Stimulated activated naive CD4-positive, alpha-beta T cell treated with Interleukin-2 at 50 U/mL for 16 hours (primary cell): ENCODE measurements at regions not wholly inside any gene's neighbourhood (a gene's known extent, or its start where the extent isn't known, plus 50 kb on each side); places are given as distances from the start of the nearest gene placed in this dataset.
A peak's percentile ranks its signal among the peaks of the same experiment; 100 is the strongest.
"Not testable (repeated sequence)": the region's sequence is repeated elsewhere in the genome, so short reads cannot be mapped to it uniquely, and the experiment has no call there.

Source experiments
- DNase-seq: peaks from one replicate; lab custom pipeline; 2025; lab: John Stamatoyannopoulos, UW

GRCh38 chr2:42999391-42999841 is 207.0 kb upstream of the HAAO start:
- DNase-seq, result no peak

- no peak for DNase-seq
These were observed 206.3 kb upstream of the HAAO start for GRCh38 chr2:42998721-42999120.

GRCh38 chr2:42996528-42996927 is 204.1 kb upstream of the HAAO start:
- no peak for DNase-seq

- no peak for DNase-seq
These were observed 203.5 kb upstream of the HAAO start for GRCh38 chr2:42995752-42996422.

DNA sequence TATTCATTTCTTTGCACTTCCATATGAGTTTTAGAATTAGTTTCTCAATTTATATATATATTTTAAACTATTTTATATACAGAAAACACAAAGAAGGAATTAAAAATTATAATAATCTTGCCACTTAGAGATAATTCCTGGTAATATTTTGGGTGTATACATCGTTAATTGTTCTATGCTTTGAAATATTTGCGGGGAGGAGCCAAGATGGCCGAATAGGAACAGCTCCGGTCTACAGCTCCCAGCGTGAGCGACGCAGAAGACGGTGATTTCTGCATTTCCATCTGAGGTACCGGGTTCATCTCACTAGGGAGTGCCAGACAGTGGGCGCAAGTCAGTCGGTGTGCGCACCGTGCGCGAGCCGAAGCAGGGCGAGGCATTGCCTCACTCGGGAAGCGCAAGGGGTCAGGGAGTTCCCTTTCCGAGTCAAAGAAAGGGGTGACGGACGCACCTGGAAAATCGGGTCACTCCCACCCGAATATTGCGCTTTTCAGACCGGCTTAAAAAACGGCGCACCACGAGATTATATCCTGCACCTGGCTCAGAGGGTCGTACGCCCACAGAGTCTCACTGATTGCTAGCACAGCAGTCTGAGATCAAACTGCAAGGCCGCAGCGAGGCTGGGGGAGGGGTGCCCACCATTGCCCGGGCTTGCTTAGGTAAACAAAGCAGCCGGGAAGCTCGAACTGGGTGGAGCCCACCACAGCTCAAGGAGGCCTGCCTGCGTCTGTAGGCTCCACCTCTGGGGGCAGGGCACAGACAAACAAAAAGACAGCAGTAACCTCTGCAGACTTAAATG is 197.1 kb upstream of the HAAO start:
- not testable (repeated sequence) for DNase-seq

GRCh38 chr2:42988055-42988454 is 195.7 kb upstream of the HAAO start:
- not testable (repeated sequence) for DNase-seq

GRCh38 chr2:42987112-42987922 is 194.9 kb upstream of the HAAO start:
- no peak for DNase-seq

DNA sequence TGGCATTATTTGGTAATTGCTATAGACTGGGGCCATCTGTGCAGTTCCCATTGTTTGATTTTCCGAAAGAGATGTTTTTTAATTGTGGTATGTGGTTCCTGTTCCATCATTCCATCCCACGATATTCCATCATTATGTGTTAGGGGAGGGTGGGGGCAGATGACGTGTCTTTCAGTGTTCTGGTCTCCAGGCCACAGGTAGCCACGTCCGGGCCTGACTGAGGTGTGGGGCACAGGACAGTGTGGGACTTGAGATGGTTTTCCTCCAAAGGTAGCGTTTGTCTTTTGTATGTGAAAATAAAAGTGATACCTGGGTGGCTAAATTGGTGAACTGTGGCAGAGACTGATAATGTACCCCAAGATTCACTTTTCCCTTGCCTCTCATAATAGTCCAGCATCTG is 192.2 kb upstream of the HAAO start:
- DNase-seq, result no peak

- no peak for DNase-seq
These were observed 191.7 kb upstream of the HAAO start for GRCh38 chr2:42984081-42984480.

GRCh38 chr2:42980764-42981416 is 188.5 kb upstream of the HAAO start:
- DNase-seq, result no peak

GRCh38 chr2:42979870-42980763 is 187.7 kb upstream of the HAAO start:
- no peak for DNase-seq

GRCh38 chr2:42979416-42979869 is 187.1 kb upstream of the HAAO start:
- DNase-seq, result no peak

DNA sequence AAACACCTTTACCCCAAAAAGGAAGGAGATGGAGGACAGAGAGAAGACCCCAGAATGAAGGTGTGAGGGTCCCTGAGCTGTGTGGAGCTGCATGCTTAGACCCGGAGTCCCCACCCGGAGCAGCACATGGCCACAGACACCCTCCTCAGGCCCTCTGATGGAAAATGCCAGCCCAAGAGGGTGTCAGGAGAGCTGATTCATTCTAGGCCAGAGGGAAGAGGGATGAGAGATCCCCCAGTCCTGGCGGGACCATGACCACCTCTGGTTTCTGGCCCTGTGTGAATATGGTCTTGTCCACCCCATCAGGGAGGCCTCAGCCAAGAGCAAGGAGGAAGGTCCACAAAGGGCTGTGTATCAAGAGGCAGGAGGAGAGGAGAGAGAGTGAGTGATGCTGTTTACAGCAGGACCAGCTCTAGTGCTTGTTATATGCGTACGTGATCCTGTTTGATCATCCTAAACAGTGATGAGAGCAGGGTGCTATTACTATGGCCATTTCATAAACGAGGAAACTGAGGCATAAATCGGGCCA is 186.6 kb upstream of the HAAO start:
- DNase-seq, result no peak

GRCh38 chr2:42978175-42978886 is 185.9 kb upstream of the HAAO start:
- no peak for DNase-seq

DNA sequence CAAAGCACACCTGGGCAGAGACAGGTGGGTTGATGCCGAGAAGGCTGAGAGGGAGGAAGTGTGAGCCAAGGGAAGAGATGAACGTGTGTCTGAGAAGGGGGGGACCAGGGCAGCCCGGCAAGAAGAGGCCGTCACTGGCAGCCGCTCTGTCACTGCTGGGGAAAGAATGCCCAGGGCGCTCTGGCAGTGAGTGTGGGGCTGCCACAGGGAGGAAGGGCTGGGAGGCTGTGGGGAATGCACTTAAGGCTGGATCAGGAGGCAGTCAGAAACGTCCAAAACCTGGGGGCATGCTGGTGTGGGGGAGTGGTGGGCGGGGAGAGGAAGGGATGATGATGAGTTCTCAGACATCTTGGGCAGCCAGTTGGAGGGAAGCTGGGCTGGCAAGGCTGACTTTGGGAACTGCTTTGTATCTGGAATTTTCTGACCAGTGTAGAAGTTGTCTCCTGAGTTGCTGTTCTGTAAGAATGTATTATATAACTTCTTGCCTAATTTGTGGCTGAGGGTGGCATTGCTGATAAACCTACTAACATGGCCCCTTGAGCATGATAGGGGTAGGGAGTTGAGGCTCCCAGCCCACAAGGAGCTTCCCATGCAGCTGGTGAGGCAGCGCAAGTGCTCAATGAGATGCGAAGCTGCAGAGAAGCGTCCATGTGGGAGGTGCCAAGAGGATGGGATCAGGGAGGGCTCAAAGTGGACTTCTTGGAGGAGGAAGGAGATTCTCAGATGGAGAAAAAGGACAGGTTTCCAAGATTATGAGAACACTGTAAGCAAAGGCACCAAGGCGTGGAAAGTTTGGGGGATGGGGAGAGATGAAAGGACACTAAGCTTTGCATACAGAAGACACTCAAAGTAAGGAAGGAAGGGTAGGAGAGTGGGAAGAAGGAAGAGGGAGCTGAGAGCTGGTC is 185.1 kb upstream of the HAAO start:
- no peak for DNase-seq

DNA sequence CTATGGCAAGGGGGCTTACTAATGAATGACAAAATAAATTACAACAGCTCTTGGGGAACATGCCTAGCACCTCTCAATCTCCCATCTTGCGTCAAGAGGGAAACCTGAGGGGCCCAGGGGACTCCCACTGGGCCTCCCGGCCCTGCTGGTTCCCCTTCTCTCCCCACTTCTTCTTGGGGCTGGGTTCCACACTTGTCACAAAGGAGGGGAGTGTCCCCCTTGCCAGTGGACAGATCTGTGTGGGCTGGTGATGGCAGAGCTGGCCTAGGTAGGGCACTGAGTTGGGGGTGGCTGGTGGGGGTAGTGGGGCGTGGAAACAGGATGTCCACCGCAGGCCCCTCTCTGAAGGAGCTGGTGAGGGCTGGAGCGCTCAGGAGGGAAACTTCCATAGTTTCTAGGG is 184.0 kb upstream of the HAAO start:
- no peak for DNase-seq

- DNase-seq, result peak; percentile 11
These were observed 182.6 kb upstream of the HAAO start for GRCh38 chr2:42974721-42975717.
